ENCODE measurements at regions not wholly inside any gene's neighbourhood (a gene's known extent, or its start where the extent isn't known, plus 50 kb on each side); places are given as distances from the start of the nearest gene placed in this dataset.
A peak's percentile ranks its signal among the peaks of the same experiment; 100 is the strongest.

- ATAC-seq (ENCODE audit: low read depth), result no peak
- H3K27ac ChIP-seq (ENCODE audit: insufficient read depth, low read length), result no peak overlapping the region
Observed at GRCh38 chr3:30510596-30510995, 95.8 kb upstream of the TGFBR2 start.

More at GRCh38 chr3:30510596-30510995, 95.8 kb upstream of the TGFBR2 start:
- H2BK5ac ChIP-seq (ENCODE audit: low read depth, low read length, poor library complexity, severe bottlenecking), result no peak overlapping the region
- no peak overlapping the region for H4K8ac ChIP-seq (ENCODE audit: low read depth in 2 of 2, low read length in 2 of 2)
- no peak overlapping the region for H2BK20ac ChIP-seq (ENCODE audit: low read depth, low read length)
- DNase-seq, result peak; percentile 55
- H3K27me3 ChIP-seq (ENCODE audit: control insufficient read depth, insufficient read depth, low read length), result no peaks in the 10 kb centered on the region
- no peak overlapping the region for H3K56ac ChIP-seq (ENCODE audit: extremely low read depth, insufficient read depth, low read length)
- H2AK5ac ChIP-seq (ENCODE audit: low read depth, low read length), result no peak overlapping the region
- H3K4me2 ChIP-seq (ENCODE audit: low read depth, low read length), result no peak overlapping the region
- no peak overlapping the region for H2AFZ ChIP-seq (replicated peaks; ENCODE audit: low read length, poor library complexity)
- no peak overlapping the region for H2BK120ac ChIP-seq (ENCODE audit: low read depth, low read length)
- BruUV-seq (replicated peaks), result no TSS peak
- no peak overlapping the region for H2AK9ac ChIP-seq (replicated peaks; ENCODE audit: low read depth, low read length, poor library complexity)
- H3K36me3 ChIP-seq (ENCODE audit: control insufficient read depth, insufficient read depth, low read length), result no peaks in the 10 kb centered on the region
- no peaks in the 10 kb centered on the region for H4K20me1 ChIP-seq (ENCODE audit: insufficient read depth, low read length)
- CTCF ChIA-PET, result no interaction called here
- no CpG with 5 or more reads among the region's 3 CpGs for WGBS, 2 experiments (ENCODE audit: extremely low coverage in 2 of 2, insufficient read length in 1 of 2)
- no peaks in the 10 kb centered on the region for H3K79me1 ChIP-seq (ENCODE audit: low read depth in 1 of 2, low read length in 2 of 2)
- H3K4me3 ChIP-seq (ENCODE audit: insufficient read depth, low read depth, low read length), result no peak overlapping the region
- no peak overlapping the region for H3K18ac ChIP-seq (ENCODE audit: low read depth, low read length)
- POLR2A ChIA-PET (ENCODE audit: unreplicated experiment), result no interaction called here
- no peak overlapping the region for H4K5ac ChIP-seq (ENCODE audit: low read depth, low read length)
- H3K4ac ChIP-seq (ENCODE audit: low read depth, low read length), result no peak overlapping the region
- no peak overlapping the region for H3K23ac ChIP-seq (ENCODE audit: low read depth, low read length)
- no peak for TF ChIP-seq CHD1 (IDR thresholded peaks at IDR 0.05; ENCODE audit: low read depth, low read length)
- TF ChIP-seq CTCF (conservative IDR thresholded peaks at IDR 0.05; ENCODE audit: low read depth, low read length), result no peak
- no peak for TF ChIP-seq NFE2L2 (IDR thresholded peaks at IDR 0.05; ENCODE audit: low read depth, low read length)
- TF ChIP-seq ELK1 (IDR thresholded peaks at IDR 0.05; ENCODE audit: borderline replicate concordance, low read depth, low read length), result no peak
- no peak for TF ChIP-seq MXI1 (IDR thresholded peaks at IDR 0.05; ENCODE audit: borderline replicate concordance, low read depth, low read length)
- no peak for TF ChIP-seq MAZ (IDR thresholded peaks at IDR 0.05; ENCODE audit: borderline replicate concordance, low read depth, low read length)
- TF ChIP-seq USF2 (IDR thresholded peaks at IDR 0.05; ENCODE audit: low read depth, low read length), result no peak
- TF ChIP-seq POLR2A (IDR thresholded peaks at IDR 0.05; ENCODE audit: low read depth, low read length), result no peak
- TF ChIP-seq MAFK (IDR thresholded peaks at IDR 0.05; ENCODE audit: low read depth, low read length), result peak; percentile 18; the same call in 1 of the 2 replicates
- no peak for TF ChIP-seq RAD21 (IDR thresholded peaks at IDR 0.05; ENCODE audit: low read length)
- TF ChIP-seq RCOR1 (IDR thresholded peaks at IDR 0.05; ENCODE audit: insufficient replicate concordance, low read length), result no peak
- no peak for TF ChIP-seq BHLHE40 (IDR thresholded peaks at IDR 0.05; ENCODE audit: low read depth, low read length)
- no peak for TF ChIP-seq SMC3 (IDR thresholded peaks at IDR 0.05; ENCODE audit: low read depth, low read length)
- TF ChIP-seq FOS (IDR thresholded peaks at IDR 0.05; ENCODE audit: low read depth, low read length), result no peak
- peak; percentile 48; the same call in 1 of the 2 replicates for TF ChIP-seq CEBPB (IDR thresholded peaks at IDR 0.05; ENCODE audit: low read depth, low read length)
- no peak overlapping the region for H2BK15ac ChIP-seq (ENCODE audit: low read depth, low read length)
- in situ Hi-C loops (cut with MboI; ENCODE audit: low sequenced_read_pairs), result no loop called here
- no peak overlapping the region for H4K91ac ChIP-seq (ENCODE audit: insufficient read depth, low read depth, low read length)
- no peaks in the 10 kb centered on the region for H3K9me3 ChIP-seq (ENCODE audit: control insufficient read depth, insufficient read depth, low read length)
- 0 out of 2 replicates have a peak, but pooled peaks cover 3% of the 10 kb centered on the region for H3K9me1 ChIP-seq (ENCODE audit: insufficient read depth, low read length)
- H3K9ac ChIP-seq (ENCODE audit: low read depth, low read length), result no peak overlapping the region
- dilution Hi-C loops (cut with HindIII; ENCODE audit: low sequenced_read_pairs, unreplicated experiment), result no loop called here
- intact Hi-C loops (cut with micrococcal nuclease), result loop anchor here (5.0 kb wide), 2 partner anchors 97 to 172 kb away; partner anchors contain the start of gene TGFBR2
- no peak overlapping the region for H3K14ac ChIP-seq (replicated peaks; ENCODE audit: low read depth, low read length)
- H3K4me1 ChIP-seq (ENCODE audit: control insufficient read depth, insufficient read depth, low read length), result peaks cover 6% of the 10 kb centered on the region

Measured in IMR-90 (cell line).